ENCODE measurements at regions not wholly inside any gene's neighbourhood (a gene's known extent, or its start where the extent isn't known, plus 50 kb on each side); places are given as distances from the start of the nearest gene placed in this dataset.

DNA sequence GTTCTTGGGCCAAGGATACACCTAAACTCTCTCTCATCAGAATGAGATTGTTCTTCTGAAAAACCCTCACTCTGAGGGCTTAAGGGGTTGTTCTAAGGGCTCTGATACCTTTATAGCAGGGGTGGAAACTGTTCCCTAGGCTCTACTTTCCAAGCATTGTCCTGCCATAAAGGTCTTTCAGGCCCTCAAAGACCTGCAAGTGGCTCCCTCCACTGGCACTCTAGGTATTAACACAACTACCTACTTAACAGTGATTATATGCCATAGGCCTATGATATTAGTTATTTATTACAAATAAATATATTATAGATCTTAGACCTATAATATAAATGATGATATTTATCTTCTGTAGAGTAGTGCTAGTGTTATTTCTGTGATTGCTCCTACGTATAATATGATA lies 473.7 kb upstream of the RPS6KA3 start:
- 83 to 91% methylated on average over 1 of the region's 1 CpG for WGBS, 2 donors
- H3K27ac ChIP-seq = no peak overlapping the region
- TF ChIP-seq EP300 (IDR thresholded peaks at IDR 0.05) (no peak), POLR2AphosphoS5 (IDR thresholded peaks at IDR 0.05) (no peak), POLR2A (IDR thresholded peaks at IDR 0.05) (no peak)
- TF ChIP-seq, protein P1, sequence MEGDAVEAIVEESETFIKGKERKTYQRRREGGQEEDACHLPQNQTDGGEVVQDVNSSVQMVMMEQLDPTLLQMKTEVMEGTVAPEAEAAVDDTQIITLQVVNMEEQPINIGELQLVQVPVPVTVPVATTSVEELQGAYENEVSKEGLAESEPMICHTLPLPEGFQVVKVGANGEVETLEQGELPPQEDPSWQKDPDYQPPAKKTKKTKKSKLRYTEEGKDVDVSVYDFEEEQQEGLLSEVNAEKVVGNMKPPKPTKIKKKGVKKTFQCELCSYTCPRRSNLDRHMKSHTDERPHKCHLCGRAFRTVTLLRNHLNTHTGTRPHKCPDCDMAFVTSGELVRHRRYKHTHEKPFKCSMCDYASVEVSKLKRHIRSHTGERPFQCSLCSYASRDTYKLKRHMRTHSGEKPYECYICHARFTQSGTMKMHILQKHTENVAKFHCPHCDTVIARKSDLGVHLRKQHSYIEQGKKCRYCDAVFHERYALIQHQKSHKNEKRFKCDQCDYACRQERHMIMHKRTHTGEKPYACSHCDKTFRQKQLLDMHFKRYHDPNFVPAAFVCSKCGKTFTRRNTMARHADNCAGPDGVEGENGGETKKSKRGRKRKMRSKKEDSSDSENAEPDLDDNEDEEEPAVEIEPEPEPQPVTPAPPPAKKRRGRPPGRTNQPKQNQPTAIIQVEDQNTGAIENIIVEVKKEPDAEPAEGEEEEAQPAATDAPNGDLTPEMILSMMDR (IDR thresholded peaks at IDR 0.05) = no peak
- H3K4me1 ChIP-seq = no peaks in the 10 kb centered on the region
- H3K4me3 ChIP-seq = no peak overlapping the region
- no peaks in the 10 kb centered on the region for H3K9me3 ChIP-seq
- no peaks in the 10 kb centered on the region for H3K27me3 ChIP-seq
- DNase-seq = no peak
- H3K36me3 ChIP-seq = no peaks in the 10 kb centered on the region
- intact Hi-C loops (cut with DNase I) = no loop called here

DNA sequence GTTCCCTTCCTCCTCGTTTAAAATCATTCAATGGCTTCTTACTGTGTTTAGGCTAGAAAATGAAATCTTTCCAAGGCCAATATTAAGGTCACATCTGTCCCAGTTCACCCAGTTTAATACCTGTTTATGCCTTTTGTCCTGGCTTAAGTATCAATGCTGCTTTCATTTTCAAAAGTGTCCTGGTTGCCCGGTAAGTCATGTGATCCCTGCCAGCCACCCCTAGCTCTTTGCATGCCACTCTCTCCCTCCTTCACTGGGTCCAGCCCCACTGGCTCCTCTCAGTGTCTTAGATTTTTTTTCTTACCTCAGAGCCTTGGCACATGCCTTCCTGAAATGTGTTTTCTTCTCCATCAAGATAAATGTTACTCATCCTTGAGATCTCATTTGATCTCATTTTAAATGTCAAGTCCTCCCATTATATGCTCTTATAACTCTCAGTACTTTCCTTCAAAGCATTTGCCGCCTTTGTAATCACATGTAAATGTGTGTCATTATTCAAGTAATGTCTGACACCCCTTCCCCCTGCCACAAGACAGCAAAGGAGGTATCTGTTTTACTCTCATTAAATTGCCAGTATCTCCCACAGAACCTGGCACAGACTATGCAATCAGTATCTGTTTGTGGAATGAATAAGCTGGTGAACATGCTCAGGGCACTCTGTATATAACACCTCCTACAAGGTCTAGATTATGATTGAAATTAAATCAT lies 472.5 kb upstream of the RPS6KA3 start:
- H3K27me3 ChIP-seq = no peaks in the 10 kb centered on the region
- no peak overlapping the region for H3K27ac ChIP-seq
- no peaks in the 10 kb centered on the region for H3K36me3 ChIP-seq
- WGBS, 2 donors = 49 to 79% methylated on average over 3 of the region's 3 CpGs
- H3K4me1 ChIP-seq = no peaks in the 10 kb centered on the region
- no peaks in the 10 kb centered on the region for H3K9me3 ChIP-seq
- TF ChIP-seq POLR2AphosphoS5 (IDR thresholded peaks at IDR 0.05) (no peak), POLR2A (IDR thresholded peaks at IDR 0.05) (no peak), EP300 (IDR thresholded peaks at IDR 0.05) (no peak)
- TF ChIP-seq, protein P1 (IDR thresholded peaks at IDR 0.05) = no peak
- no peak for DNase-seq
- H3K4me3 ChIP-seq = no peak overlapping the region
- intact Hi-C loops (cut with DNase I) = no loop called here

DNA sequence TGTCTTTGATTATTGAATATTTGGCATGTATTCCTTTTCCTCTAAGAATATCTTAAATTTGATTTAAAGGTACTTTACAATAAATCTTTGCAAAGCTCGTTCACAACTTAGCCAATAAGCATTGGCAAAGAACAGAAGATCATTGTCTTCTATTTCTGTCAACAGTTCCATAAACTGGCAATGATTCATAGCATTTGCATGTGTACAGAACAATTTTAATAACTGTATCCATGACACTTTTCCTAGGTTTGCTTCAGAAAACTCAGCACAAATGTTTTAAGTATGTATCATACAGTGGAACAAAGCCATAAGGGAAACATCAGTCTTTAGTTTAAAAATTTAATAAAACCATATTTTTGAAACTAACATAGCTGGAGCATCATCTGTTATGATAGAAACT lies 462.7 kb upstream of the RPS6KA3 start:
- Histone ChIP-seq H3K27ac (no peak overlapping the region), H3K4me3 (no peak overlapping the region), H3K9me3 (no peaks in the 10 kb centered on the region), H3K4me1 (no peaks in the 10 kb centered on the region), H3K27me3 (no peaks in the 10 kb centered on the region), H3K36me3 (no peaks in the 10 kb centered on the region)
- TF ChIP-seq EP300 (IDR thresholded peaks at IDR 0.05) (no peak), POLR2A (IDR thresholded peaks at IDR 0.05) (no peak), POLR2AphosphoS5 (IDR thresholded peaks at IDR 0.05) (no peak)
- TF ChIP-seq, protein P1 (IDR thresholded peaks at IDR 0.05) = no peak
- 7 to 61% methylated on average over 1 of the region's 1 CpG for WGBS, 2 donors
- DNase-seq = no peak
- intact Hi-C loops (cut with DNase I) = no loop called here

DNA sequence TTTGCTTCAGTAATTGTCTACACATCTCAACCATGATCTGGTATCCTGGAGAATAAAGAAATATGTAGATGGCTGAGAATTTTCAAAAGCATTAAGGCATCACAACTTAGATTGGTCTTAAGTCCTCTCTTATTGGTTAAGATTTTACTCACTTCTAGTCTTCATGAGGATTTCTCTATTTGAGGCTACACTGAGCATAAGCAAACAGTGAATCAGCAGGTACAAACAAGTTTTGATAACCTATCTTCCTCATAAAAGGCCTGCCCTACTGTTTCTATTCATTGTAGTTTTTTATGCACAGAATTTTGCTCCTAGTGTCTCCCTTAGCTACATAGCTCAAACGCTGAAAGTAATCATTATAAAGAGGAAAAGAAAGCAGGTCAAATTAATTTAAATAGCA lies 460.7 kb upstream of the RPS6KA3 start:
- Histone ChIP-seq H3K4me1 (no peaks in the 10 kb centered on the region), H3K27me3 (no peaks in the 10 kb centered on the region), H3K4me3 (no peak overlapping the region), H3K27ac (no peak overlapping the region), H3K36me3 (no peaks in the 10 kb centered on the region), H3K9me3 (no peaks in the 10 kb centered on the region)
- DNase-seq = no peak
- WGBS, 2 donors = 21 to 76% methylated on average over 1 of the region's 1 CpG
- TF ChIP-seq POLR2AphosphoS5 (IDR thresholded peaks at IDR 0.05) = no peak
- no peak for TF ChIP-seq EP300 (IDR thresholded peaks at IDR 0.05)
- no peak for TF ChIP-seq POLR2A (IDR thresholded peaks at IDR 0.05)
- TF ChIP-seq, protein P1 (IDR thresholded peaks at IDR 0.05) = no peak
- intact Hi-C loops (cut with DNase I) = no loop called here

Data from sigmoid colon (tissue), 6 donors.